Activated naive CD4-positive, alpha-beta T cell treated with anti-CD3 and anti-CD28 coated beads for 36 hours (primary cell): ENCODE measurements at regions not wholly inside any gene's neighbourhood (a gene's known extent, or its start where the extent isn't known, plus 50 kb on each side); places are given as distances from the start of the nearest gene placed in this dataset.
"Not testable (repeated sequence)": the region's sequence is repeated elsewhere in the genome, so short reads cannot be mapped to it uniquely, and the experiment has no call there.

Experiments used
- CTCF ChIA-PET: fragments of 350-600 bp; sonication (Branson Sonifier 250); formaldehyde crosslinking; loops from one replicate; lab custom pipeline; 2021; ENCODE audit warnings: antibody characterized with exemption; lab: Charles Lee
- DNase-seq: peaks from one replicate; pipeline ENCODE4 v3.0.0-alpha.2; 2020
- H3K27ac Mint-ChIP-seq: one replicate; pipeline ENCODE4 v1.8.0; 2021; ENCODE audit warnings: mild to moderate bottlenecking, mixed read lengths
- H3K27me3 Mint-ChIP-seq: one replicate; pipeline ENCODE4 v1.8.0; 2021; ENCODE audit warnings: low read depth, mixed read lengths
- H3K36me3 Mint-ChIP-seq: one replicate; pipeline ENCODE4 v1.8.0; 2021; ENCODE audit warnings: low read depth, mixed read lengths
- H3K4me1 Mint-ChIP-seq: one replicate; pipeline ENCODE4 v1.8.0; 2021; ENCODE audit warnings: low read depth, mixed read lengths
- H3K4me3 Mint-ChIP-seq: one replicate; pipeline ENCODE4 v1.8.0; 2021; ENCODE audit warnings: mild to moderate bottlenecking, moderate library complexity, mixed read lengths
- H3K9me3 Mint-ChIP-seq: one replicate; pipeline ENCODE4 v1.8.0; 2021; ENCODE audit warnings: mixed read lengths
- intact Hi-C: fragments of 100-400 bp; cut with micrococcal nuclease; formaldehyde crosslinking; loops from one replicate; pipeline ENCODE4 v1.15.1; 2023

DNA sequence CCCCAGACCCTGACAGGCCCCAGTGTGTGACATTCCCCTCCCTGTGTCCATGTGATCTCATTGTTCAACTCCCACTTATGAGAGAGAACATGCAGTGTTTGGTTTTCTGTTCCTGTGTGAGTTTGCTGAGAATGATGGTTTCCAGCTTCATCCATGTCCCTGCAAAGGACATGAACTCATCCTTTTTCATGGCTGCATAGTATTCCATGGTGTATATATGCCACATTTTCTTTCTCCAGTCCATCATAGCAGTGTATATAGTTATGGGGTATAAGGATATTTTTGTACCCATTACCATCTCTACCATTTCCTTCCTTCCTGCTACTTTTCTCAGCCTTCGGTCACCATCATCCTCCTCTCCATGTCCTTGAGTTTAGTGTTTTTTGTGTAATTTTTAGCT is 192.5 kb downstream of the SHOX start:
- H3K36me3 Mint-ChIP-seq, DNase-seq, H3K4me3 Mint-ChIP-seq, H3K27me3 Mint-ChIP-seq, intact Hi-C loops, H3K9me3 Mint-ChIP-seq, H3K27ac Mint-ChIP-seq, CTCF ChIA-PET, H3K4me1 Mint-ChIP-seq: not testable (repeated sequence)

DNA sequence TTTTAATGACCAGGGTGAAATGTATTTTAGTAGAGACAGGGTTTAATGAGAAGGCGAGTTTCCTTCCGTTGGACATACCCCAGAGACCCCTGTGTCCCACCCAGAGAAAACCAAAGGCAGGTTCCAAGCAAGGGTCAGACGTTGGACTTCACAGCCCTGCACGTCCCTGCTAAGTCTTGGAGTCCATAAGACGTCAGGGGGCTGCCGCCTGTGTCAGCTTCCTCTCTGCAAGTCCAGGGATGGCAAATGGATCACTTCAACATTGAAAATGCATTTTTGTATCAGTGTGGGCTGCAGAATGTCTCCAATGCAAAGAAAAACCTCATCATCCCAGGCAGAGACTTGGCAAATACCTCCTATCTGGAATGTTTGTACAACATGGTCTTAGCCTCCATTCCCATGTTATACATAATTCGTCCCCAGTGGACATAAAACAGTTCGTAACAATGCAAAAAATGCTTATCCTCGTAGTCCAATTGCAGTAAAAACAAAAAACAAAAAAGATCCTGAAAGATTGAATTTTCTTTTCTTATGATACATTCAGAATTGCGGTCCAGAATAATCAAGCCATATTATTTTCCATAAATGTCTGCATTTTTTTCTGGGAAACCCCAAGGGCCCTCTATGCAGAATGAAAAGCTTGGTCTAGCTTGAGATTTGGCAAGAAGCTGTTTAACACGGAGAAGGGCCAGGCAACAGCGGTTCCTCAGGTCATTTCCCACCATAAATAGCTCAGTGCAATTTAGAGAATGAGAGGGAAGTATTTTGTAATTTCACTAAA is 190.9 kb downstream of the SHOX start:
- Mint-ChIP-seq H3K27ac (no peak overlapping the region), H3K9me3 (peaks cover 7% of the 10 kb centered on the region), H3K4me3 (no peak overlapping the region), H3K27me3 (no peaks in the 10 kb centered on the region), H3K4me1 (no peaks in the 10 kb centered on the region), H3K36me3 (no peaks in the 10 kb centered on the region)
- no peak for DNase-seq
- intact Hi-C loops: no loop called here
- CTCF ChIA-PET: no interaction called here

DNA sequence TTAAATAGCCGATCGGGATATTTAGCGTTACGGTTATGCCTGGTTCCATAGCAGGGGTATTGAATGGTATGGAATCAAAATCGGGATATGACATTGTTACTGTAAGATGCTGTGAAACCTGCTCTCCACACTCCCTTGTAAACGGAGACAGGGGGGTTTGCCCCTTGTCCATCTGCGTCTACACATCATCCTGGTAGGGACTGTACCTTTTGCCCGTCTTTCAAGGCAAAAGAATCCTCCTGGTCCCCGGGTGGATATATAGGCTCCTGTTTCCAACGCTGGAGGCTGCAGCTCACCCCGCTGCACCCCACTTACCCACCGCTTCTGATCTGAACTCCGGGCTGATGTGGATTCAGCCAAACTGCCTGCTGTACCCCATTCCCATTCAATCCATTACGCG is 189.1 kb downstream of the SHOX start:
- Mint-ChIP-seq H3K4me1 (no peaks in the 10 kb centered on the region), H3K27ac (no peak overlapping the region), H3K9me3 (peaks cover 7% of the 10 kb centered on the region), H3K36me3 (no peaks in the 10 kb centered on the region), H3K4me3 (no peak overlapping the region), H3K27me3 (no peaks in the 10 kb centered on the region)
- intact Hi-C loops: no loop called here
- no peak for DNase-seq
- CTCF ChIA-PET: no interaction called here

DNA sequence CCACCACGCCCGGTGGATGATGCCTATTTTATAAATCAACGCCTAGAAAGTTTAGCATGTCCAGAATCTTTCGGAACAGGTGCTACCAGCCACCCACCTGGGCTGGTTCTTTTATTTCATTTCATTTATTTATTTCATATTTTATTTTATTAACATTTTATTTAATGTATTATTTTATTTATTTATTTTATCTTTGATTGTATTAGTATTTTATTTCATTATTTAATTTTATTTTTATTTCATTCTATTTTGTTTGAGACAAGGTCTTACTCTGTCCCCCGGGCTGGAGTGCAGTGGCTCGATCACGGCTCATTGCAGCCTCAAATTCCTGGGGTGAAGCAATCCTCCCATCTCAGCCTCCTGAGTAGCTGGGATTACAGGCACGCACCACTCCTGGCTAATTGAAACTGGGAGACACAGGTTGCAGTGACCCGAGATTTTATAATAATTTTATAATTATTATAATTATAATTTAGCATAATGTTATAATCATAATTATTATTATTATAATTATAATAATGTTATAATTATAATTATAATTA is 187.2 kb downstream of the SHOX start:
- DNase-seq: no peak
- CTCF ChIA-PET: no interaction called here
- H3K27ac Mint-ChIP-seq: no peak overlapping the region
- intact Hi-C loops: no loop called here
- no peaks in the 10 kb centered on the region for H3K27me3 Mint-ChIP-seq
- no peaks in the 10 kb centered on the region for H3K4me1 Mint-ChIP-seq
- H3K9me3 Mint-ChIP-seq: peaks cover 2% of the 10 kb centered on the region
- no peak overlapping the region for H3K4me3 Mint-ChIP-seq
- H3K36me3 Mint-ChIP-seq: no peaks in the 10 kb centered on the region

DNA sequence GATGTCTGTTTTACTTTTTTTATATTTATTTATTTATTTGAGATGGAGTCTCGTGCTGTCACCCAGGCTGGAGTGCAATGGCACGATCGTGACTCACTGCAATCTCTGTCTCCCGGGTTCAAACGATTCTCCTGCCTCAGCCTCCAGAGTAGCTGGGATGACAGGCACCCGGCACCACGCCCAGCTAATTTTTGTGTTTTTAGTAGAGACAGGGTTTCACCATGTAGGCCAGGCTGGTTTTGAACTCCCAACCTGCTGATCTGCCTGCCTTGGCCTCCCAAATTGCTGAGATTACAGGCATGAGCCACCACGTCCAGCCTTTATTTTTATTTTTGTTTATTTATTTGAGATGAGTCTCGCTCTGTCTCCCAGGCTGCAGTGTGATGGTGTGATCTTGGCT is 186.6 kb downstream of the SHOX start:
- H3K27ac Mint-ChIP-seq, intact Hi-C loops, H3K9me3 Mint-ChIP-seq, H3K4me3 Mint-ChIP-seq, H3K36me3 Mint-ChIP-seq, CTCF ChIA-PET, H3K4me1 Mint-ChIP-seq, H3K27me3 Mint-ChIP-seq, DNase-seq: not testable (repeated sequence)

DNA sequence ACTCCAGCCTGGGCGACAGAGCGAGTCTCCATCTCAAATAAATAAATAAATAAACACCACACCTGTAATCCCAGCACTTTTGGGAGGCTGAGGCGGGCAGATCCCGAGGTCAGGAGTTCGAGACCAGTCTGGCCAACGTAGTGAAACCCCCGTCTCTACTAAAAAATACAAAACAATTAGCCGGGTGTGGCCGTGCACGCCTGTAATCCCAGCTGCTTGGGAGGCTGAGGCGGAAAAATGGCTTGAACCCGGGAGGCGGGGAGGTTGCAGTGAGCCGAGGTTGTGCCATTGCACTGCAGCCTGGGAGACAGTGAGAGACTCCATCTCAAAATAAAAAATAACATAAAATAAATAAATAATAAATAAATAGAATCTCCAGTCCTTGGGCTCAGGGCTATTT is 185.8 kb downstream of the SHOX start:
- no peak overlapping the region for H3K4me3 Mint-ChIP-seq
- CTCF ChIA-PET: no interaction called here
- DNase-seq: no peak
- H3K4me1 Mint-ChIP-seq: no peaks in the 10 kb centered on the region
- H3K36me3 Mint-ChIP-seq: no peaks in the 10 kb centered on the region
- H3K9me3 Mint-ChIP-seq: peaks cover 1% of the 10 kb centered on the region
- H3K27ac Mint-ChIP-seq: no peak overlapping the region
- no peaks in the 10 kb centered on the region for H3K27me3 Mint-ChIP-seq
- intact Hi-C loops: no loop called here

DNA sequence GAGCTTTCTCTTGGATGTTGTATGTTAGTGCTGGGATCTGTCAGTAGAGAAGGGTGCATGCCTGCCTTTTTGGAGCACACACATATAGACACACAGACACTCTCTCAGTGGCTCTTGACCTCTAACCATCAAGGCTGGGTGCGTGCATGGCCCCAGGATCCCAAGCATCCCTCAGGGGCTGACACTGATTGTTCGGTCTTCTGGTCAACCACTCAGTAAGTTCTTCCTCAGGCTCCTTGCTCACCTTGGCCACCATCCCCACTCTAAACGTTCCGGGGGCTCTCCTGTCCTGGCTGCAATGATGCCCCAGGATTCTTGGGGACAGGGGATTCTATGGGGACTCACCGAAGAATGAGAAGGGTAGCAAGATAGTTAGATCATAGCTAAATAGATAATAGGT is 179.6 kb downstream of the SHOX start:
- no peak for DNase-seq
- Mint-ChIP-seq H3K27me3 (peaks cover 22% of the 10 kb centered on the region), H3K36me3 (no peaks in the 10 kb centered on the region), H3K4me3 (no peak overlapping the region), H3K4me1 (no peaks in the 10 kb centered on the region), H3K27ac (no peak overlapping the region), H3K9me3 (no peaks in the 10 kb centered on the region)
- intact Hi-C loops: no loop called here
- CTCF ChIA-PET: no interaction called here

DNA sequence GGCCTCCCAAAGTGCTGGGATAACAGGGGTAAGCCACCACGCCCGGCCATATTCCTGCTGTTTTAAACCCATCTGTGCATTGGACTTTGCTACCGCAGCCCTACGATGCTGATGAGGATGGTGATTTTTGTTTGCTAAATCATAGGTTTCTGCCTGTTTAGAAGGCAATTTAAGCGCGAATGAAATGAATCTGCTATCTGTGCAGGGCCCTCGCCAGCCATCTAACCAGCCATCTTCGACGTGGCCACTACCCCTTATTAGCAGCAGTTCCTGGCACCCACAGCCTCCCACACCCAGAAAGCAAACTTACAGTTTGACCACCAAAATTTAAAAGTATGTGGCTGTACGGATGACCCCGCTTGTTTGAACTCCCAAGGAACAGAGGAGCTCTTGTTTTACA is 178.5 kb downstream of the SHOX start:
- H3K4me1 Mint-ChIP-seq: no peaks in the 10 kb centered on the region
- H3K36me3 Mint-ChIP-seq: no peaks in the 10 kb centered on the region
- no peak for DNase-seq
- no peak overlapping the region for H3K27ac Mint-ChIP-seq
- intact Hi-C loops: no loop called here
- no peaks in the 10 kb centered on the region for H3K9me3 Mint-ChIP-seq
- H3K27me3 Mint-ChIP-seq: peaks cover 27% of the 10 kb centered on the region
- no peak overlapping the region for H3K4me3 Mint-ChIP-seq
- CTCF ChIA-PET: no interaction called here

DNA sequence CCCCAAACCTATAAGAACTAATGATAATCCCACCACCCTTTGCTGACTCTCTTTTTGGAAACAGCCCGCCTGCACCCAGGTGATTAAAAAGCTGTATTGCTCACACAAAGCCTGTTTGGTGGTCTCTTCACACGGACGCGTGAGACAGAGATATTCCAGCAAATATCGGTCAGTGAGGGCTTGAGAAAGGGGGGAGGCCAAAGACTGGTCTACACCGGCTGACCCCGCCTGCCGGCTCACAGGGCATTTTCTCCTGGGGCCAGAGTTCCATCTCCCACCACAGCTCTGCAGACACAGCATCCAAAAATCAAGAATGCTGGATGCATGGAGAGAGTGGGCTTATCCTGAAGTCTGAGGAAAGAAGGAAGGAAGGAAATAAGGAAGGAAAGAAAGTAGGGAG is 176.0 kb downstream of the SHOX start:
- intact Hi-C loops: no loop called here
- H3K27ac Mint-ChIP-seq: no peak overlapping the region

DNA sequence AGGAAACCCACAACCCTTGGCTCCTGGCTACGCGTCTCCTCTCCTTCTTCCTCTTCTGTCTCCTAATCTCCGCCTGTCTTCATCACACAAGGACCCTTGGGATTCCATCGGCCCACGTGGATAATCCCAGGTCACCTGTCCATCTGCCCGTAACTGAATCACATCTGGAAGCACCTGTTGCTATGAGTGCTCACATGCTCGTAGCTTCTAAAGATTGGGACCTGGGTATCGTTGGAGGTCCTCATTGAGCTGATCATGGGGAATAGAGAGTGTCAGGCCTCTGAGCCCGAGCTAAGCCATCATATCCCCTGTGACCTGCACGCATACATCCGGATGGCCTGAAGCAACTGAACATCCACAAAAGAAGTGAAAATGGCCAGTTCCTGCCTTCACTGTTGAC is 175.4 kb downstream of the SHOX start:
- Mint-ChIP-seq H3K36me3 (no peaks in the 10 kb centered on the region), H3K4me3 (no peak overlapping the region), H3K27ac (no peak overlapping the region), H3K4me1 (no peaks in the 10 kb centered on the region), H3K27me3 (peaks cover 33% of the 10 kb centered on the region), H3K9me3 (peaks cover 4% of the 10 kb centered on the region)
- intact Hi-C loops: no loop called here
- CTCF ChIA-PET: no interaction called here
- no peak for DNase-seq

More for the DNA sequence above, 176.0 kb downstream of the SHOX start:
- Mint-ChIP-seq H3K9me3 (peaks cover 1% of the 10 kb centered on the region), H3K27me3 (peaks cover 33% of the 10 kb centered on the region), H3K4me3 (no peak overlapping the region), H3K4me1 (no peaks in the 10 kb centered on the region), H3K36me3 (no peaks in the 10 kb centered on the region)
- DNase-seq: no peak
- CTCF ChIA-PET: no interaction called here

DNA sequence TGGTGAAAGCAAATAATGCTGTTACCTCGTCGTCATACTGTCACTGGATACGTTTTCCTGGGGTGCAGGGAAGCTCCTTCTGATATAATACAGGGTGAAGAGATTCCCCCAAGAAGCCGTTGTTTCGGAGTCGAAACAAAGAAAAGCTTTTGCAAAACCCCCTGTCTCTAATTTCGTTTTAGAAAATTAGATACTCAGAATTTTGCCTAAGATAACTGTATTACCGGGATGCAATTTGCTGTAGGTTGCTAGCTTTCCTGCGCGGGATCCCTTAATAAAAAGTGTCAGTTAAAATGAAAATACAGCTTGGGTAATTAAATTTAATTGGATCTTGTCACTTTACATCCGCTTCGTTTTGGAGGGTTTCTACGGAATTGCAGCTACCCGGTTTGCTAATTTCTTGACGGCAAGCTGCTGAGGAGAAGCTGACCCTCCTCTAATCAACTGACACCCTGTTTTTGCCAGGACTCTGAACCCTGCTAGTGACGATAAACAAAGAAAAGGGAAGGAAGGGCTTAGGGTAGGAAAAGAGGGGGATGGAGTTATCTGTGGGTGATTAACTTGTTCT is 174.6 kb downstream of the SHOX start:
- H3K4me3 Mint-ChIP-seq: no peak overlapping the region
- peaks cover 4% of the 10 kb centered on the region for H3K9me3 Mint-ChIP-seq
- intact Hi-C loops: no loop called here
- H3K4me1 Mint-ChIP-seq: no peaks in the 10 kb centered on the region
- no peaks in the 10 kb centered on the region for H3K36me3 Mint-ChIP-seq
- H3K27ac Mint-ChIP-seq: no peak overlapping the region
- DNase-seq: no peak
- peaks cover 33% of the 10 kb centered on the region for H3K27me3 Mint-ChIP-seq
- CTCF ChIA-PET: no interaction called here

DNA sequence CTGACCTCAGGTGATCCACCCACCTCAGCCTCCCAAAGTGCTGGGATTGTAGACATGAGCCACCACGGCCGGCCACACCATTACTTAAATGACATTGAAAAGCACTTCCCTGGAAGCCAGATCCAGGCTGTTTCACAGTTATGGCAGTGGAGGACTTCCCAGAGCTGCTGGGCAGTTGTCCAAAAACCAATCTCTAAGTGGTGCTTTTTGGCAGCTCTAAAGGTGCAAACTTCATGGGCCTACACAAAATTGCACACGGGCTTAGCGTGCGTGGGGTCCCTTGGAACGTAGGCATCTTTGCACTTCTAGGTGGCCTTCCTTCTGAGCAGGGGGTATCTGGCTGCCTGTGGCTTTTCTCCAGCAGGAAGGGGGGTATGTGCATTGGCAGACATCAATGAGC is 172.3 kb downstream of the SHOX start:
- Mint-ChIP-seq H3K4me1 (no peaks in the 10 kb centered on the region), H3K9me3 (peaks cover 4% of the 10 kb centered on the region), H3K27me3 (peaks cover 28% of the 10 kb centered on the region), H3K27ac (no peak overlapping the region), H3K36me3 (no peaks in the 10 kb centered on the region), H3K4me3 (no peak overlapping the region)
- intact Hi-C loops: no loop called here
- CTCF ChIA-PET: no interaction called here
- DNase-seq: no peak

DNA sequence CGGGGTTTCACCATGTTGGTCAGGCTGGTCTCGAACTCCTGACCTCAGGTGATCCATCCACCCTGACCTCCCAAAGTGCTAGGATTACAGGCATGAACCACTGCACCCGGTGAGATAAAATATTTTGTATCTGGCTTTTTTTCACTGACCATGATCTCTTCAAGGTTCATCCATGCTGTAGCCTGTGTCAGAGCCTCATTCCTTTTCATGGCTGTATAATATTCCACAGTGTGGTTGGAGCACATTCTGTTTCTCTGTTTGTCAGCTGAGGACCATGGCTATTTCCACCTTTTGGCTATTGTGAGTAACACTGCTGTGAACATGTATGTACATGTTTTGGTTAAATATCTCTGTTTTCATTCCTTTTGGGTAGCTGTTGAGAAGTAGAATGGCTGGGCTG is 169.2 kb downstream of the SHOX start:
- intact Hi-C loops: no loop called here
- H3K36me3 Mint-ChIP-seq: no peaks in the 10 kb centered on the region
- CTCF ChIA-PET: no interaction called here
- peaks cover 10% of the 10 kb centered on the region for H3K27me3 Mint-ChIP-seq
- no peak for DNase-seq
- H3K9me3 Mint-ChIP-seq: peaks cover 4% of the 10 kb centered on the region
- H3K4me3 Mint-ChIP-seq: no peak overlapping the region
- no peak overlapping the region for H3K27ac Mint-ChIP-seq
- H3K4me1 Mint-ChIP-seq: no peaks in the 10 kb centered on the region
